HG03442 (cell line): ENCODE measurements at regions not wholly inside any gene's neighbourhood (a gene's known extent, or its start where the extent isn't known, plus 50 kb on each side); places are given as distances from the start of the nearest gene placed in this dataset.
"Not testable (repeated sequence)": the region's sequence is repeated elsewhere in the genome, so short reads cannot be mapped to it uniquely, and the experiment has no call there.

Source experiments
- ATAC-seq: cut with Tn5 transposase; IDR thresholded peaks from one replicate; pipeline ENCODE4 v1.9.1; 2021; ENCODE audit warnings: mild to moderate bottlenecking, moderate library complexity; ENCODE audit not compliant: unreplicated experiment

GRCh38 chr4:184335520-184335919 lies 117.8 kb upstream of the ENPP6 start:
- ATAC-seq = no peak

DNA sequence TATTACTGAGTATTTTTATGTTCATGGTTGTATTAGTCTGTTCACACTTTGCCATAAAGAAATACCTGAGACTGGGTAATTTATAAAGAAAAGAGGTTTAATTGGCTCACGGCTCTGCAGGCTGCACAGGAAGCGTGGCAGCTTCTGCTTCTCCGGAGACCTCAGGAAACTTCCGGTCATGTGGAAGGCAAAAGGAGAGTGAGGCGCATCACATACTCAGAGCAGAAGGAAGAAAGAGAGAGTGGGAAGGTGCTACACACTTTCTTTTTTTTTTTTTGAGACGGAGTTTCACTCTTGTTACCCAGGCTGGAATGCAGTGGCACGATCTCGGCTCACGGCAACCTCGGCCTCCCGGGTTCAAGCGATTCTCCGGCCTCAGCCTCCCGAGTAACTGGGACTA lies 115.8 kb upstream of the ENPP6 start:
- not testable (repeated sequence) for ATAC-seq

GRCh38 chr4:184331268-184331995 lies 113.8 kb upstream of the ENPP6 start:
- no peak for ATAC-seq

DNA sequence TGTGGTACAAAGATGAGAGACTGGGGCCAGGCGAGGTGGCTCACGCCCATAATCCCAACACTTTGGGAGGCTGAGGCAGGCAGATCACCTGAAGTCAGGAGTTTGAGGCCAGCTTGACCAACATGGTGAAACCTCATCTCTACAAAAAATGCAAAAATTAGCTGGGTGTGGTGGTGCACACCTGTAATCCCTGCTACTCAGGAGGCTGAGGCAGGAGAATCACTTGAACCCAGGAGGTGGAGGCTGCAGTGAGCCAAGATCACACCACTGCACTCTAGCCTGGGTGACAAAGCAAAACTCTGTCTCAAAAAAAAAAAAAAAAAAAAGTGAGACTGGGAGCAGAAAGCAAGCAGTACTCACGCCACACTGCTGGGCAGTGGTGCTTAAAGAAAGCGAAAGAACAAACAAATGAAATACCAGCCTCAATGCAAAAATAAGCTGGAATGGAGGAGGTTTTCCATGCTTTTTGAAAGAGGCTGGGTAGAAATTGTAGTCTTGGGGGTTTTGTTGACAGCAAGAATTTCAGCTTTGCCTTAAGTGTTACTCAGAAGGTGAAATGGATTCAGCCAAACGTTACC lies 112.9 kb upstream of the ENPP6 start:
- ATAC-seq = not testable (repeated sequence)

DNA sequence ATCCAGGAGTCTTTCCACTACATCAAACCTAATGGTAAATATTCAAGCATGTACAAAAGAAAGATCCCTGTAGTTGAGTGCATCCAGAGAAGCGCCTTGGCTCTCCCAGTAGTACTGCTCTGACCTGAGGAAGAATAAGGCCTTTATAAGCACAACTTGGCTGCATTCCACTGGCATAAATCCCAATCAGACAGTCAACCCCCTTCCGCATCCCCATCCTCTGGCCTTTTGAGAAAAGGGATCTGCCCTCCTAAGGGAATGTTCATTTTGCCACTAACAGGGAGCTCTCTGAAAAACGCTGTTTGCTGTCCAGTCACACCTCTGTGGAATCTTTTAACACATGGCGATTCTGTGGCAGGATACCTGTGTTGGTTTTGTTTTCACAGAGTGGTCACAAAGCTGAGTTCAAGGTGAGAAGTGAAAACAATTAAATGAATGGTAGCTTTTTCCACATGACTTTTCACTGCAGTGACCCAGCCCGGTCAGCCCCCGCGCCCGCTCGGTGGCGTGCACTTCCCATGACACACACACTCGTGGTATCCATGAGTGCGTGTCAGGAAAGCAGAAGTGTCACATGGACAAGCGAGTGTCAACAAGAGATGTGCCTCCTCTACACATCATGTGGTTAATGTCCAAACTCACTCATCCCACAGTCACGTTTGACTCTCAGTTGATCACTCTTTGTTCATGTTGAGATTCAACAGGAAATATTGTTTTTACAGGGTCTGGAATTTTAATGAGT lies 112.2 kb upstream of the ENPP6 start:
- ATAC-seq = peak; percentile 68

DNA sequence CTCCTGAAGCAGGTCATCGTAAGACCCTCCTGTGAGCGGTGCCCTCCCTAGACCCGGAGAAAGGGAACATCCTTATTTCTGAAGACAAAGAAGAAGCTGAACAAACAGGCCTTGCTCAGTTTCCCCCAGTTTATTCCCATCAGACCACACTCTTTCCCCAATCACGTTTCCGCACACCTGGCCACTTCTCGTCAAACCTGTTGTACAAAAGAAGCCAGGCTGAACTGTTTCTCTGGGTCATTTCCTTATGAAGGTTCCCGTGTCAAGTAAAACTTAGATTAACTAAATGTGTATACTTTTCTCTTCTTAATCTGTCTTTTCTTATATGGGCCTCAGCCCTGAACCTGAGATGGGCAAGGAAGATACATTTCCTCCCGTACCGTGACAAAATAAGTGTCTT lies 111.6 kb upstream of the ENPP6 start:
- no peak for ATAC-seq

DNA sequence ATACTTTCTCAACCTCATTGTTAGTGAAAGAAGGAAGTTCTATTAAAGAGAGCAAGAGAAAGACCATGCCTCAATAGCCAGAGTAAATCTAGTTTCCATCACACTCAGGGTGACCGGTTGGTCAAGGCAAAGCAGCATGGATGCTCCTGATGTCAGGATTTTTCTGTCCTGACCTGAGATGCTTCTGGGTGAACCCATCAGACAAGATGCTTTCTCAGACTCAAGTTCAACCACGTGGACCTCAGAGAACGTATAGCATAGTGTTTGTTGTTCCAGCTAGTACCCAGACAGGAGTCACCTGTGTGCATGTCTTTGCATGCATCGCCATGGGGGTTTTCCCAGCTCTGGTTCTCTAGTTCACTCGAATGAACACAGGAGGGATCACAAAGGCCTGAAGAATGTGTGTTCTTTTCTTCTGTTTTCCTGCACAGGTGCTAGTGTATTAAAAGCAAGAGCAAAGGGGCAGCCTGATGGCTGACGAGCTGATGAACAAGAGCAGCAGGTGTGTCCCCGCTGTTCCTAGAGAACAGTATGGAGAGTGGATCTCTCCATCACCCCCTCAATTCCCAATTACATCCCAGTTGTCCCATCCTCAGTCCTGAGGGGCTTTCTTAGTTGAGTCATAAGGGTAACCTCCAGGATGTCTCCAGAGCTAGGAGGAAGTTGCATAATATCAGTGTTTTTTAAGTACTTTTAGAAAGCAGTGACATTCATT lies 110.5 kb upstream of the ENPP6 start:
- ATAC-seq = peak; percentile 84

DNA sequence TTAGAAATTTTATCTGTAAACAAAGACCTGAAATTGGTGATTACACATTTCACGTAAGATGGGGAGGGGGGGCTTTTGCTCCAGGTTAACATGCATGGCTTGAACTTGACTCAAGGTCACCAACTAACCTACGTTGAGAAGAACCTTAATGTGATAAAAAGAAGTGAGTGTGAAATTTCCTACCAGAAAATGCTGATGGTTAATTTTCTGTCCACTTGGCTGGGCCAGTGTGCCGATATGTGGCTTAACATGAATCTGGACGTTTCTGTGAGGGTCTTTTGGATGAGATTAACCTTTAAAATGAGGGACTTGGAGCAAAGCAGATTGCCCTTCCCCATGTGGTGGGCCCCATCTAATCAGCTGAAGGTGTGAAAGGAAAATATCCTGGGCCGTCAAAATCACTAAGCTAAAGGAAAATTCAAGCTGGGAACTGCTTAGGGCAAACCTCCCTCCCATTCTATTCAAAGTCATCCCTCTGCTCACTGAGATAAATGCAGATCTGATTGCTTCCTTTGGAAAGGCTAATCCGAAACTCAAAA lies 107.3 kb upstream of the ENPP6 start:
- ATAC-seq = no peak

GRCh38 chr4:184322328-184323025 lies 104.8 kb upstream of the ENPP6 start:
- no peak for ATAC-seq

DNA sequence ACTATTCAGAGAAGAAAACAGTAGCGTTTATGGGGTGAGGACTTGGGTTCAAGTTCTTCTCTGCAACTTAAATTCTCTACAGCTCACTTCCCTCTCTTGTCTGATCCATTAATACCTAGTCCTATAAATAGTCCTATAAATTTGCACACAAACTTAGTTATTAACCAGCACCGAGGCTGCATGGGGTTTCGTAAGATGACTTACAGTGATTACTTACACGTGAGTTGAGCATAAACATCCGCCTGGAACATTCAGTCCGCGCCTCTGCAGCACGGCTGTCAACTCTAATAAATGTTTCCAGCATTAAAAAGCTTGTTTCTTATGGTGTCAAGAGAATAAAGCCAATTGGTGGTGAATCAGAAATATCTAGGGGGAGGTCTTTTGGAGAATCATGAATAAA lies 103.0 kb upstream of the ENPP6 start:
- no peak for ATAC-seq

DNA sequence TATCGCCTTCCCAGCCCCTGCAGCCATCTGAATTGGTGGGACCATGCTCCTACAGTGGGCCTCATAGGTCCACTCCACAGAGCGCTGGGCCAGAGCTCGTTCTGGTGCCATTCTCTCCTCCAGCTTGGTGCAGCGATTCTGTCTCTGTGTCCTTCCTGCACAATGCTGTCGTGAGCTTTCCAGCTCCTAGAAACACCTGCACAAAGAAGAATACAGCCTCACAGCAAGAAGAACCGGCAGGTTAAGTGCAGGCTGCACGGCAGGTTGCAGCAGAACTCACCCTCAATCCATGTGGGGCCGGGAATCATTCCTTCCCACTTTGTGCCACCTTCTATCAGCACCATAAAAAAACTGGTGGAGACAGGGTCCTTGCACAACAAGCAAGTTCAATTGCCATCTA lies 101.2 kb upstream of the ENPP6 start:
- no peak for ATAC-seq

DNA sequence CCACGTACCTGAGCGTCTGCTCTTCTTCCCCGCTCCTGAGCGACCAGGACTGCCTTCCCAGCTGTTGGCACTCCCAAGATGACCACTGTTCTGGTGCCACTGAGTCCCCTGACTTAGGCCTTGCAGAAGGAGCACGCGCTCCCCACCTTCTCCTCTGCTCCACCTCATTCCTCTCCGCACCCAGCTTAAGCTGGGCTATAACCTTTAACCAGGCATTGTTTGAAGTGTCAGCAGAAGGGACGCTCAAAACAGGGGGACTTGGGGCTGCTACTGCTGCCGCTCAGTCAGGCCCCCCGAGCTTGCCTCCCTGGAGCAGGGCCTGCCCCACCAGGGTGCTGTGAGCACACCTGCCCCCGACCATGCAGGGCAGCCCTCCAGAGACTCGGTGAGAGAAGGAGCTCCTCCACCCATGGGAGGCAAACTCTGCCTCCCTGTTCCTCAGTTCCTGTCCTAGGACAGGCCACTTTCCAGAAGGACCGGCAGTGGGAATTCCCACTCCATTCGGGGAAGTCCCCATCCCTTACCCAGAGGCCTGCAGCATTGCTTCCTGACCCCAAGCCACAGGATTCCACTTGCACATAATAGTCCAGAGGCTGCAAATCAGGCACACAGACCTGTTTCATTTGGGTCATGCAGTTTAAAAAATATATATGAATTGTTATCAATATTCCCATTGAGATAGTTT lies 99.7 kb upstream of the ENPP6 start:
- no peak for ATAC-seq

GRCh38 chr4:184316821-184317220 lies 99.1 kb upstream of the ENPP6 start:
- no peak for ATAC-seq

DNA sequence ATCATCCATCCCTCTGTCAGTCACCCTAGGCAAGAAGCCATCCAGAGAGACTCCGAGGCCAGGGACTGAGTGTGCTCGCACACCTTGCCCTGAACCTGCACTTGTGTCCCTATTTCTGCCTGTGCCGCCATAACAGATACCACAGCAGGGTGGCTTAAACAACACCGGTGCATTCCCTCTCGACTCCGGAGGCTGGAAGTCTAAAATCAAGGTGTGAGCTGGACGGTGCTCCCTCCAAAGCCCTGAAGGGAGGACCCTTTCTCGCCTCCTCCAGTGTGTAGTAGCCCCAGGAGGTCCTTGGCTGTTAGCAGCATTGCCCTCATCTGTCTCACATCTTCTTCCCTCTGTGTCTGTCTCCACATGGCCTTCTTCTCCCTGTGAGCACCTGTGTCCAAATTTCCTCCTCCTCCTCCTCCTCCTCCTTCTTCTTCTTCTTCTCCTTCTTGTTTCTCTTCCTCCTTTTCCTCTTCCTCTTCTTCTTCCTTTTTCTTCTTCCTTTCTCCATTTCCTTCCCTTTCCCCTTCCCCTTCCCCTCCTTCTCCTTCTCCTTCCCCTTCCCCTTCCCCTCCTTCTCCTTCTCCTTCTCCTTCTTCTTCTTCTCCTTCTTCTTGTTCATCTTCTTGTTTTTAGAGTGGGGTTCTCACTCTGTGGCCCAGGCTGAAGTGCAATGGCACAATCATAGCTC lies 98.1 kb upstream of the ENPP6 start:
- no peak for ATAC-seq

DNA sequence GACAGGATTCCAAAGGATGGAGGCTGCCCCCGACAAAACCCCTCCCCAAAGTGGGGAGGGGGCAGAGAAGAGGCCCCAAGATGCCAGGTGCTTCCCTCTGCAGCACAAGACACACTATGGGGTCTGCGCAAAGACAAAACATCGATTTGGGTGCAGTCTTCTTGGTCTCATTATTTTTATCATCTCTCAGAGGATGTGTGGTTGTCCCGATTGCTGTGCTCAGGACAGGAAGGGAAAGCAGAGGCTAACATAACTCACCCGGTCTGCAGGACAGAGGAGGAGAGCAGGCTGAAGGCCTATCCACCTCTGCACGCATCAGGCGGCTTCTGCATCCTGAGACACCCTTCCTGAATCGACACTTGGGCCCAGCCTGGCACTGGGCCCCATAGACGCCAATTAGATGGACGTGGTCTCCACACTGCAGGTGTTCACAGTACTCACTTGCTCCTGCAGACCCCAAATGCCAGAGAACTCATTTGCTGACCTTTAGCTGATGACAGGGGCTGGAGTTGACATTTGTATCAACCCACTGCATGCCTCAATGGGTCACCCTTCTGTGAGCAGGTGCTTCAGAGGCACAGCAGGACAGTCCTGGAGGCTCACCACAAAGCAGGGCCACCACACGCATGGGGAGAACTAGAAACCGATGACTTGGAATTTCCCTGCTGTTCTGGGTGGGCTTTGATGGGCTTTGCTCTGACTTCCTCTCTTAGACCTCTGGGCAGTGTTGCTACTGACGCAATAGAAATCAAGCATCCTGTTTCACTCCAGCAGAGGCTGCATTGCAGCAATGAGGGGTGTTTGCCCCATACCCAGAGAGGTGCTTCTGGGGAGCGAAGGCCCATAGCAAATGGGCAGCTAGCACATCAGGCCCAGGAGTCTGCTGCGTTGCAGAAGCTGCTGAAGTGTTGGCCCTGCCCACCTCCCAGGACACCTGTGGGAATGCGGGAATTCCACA lies 96.3 kb upstream of the ENPP6 start:
- peak; percentile 65 for ATAC-seq

- ATAC-seq = no peak
Observed at GRCh38 chr4:184313058-184313581, 95.4 kb upstream of the ENPP6 start.

DNA sequence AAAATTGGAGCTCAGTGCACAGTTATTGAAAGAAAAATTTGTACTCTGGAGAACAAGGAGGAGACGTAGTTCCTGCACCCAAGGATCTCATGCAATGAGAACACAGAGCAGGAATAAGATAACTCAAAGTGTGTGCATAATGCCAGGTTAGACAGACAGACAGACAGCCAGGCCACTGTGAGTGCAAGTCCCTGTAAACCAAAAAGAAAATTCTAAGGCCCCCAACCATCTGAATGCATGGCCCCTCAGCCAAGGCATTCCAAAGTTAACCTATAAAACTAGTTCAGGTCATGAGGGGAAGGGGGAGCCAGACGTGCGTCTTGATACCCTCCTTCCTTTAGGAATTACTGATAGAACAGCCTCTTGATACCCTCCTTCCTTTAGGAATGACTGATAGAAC lies 94.5 kb upstream of the ENPP6 start:
- ATAC-seq = no peak
